ENCODE measurements at regions not wholly inside any gene's neighbourhood (a gene's known extent, or its start where the extent isn't known, plus 50 kb on each side); places are given as distances from the start of the nearest gene placed in this dataset.

DNA sequence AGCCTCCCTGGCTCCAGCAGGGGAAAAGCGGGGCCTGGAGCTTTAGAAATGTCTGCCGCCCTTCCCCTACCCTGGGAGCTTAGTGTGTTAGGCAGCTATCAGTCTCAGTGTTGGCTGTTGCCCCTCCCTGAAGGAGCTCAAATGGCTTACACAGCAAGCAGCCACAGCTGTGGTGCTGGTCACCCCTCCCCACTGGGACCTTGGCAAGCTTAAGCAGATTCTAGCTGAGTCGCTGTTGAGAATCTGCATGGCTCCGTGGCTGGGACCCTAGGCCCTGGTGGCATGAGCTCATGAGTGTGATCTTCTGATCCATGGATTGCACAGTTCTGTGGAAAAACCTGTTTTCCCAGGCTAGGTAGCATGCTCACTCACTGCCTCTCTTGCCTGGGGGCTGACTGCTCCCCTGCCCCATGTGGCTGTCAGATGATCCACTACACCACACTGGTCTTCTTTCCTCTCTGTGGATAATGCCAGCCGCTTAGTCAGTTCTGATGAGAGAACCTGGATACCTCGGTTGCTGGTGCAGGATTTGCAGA lies 714.0 kb downstream of the MAFB start:
- Histone ChIP-seq H3K4me2 (ENCODE audit: low read length) (no peak overlapping the region), H3K9me2 (replicated peaks; ENCODE audit: control insufficient read depth, low read length) (no peaks in the 10 kb centered on the region), H3K4me3 (ENCODE audit: low read length) (no peak overlapping the region), H3K36me3 (ENCODE audit: control insufficient read depth, low read length) (no peaks in the 10 kb centered on the region), H3F3A (ENCODE audit: control insufficient read depth, insufficient read depth) (no peaks in the 10 kb centered on the region), H4K20me1 (ENCODE audit: control insufficient read depth, insufficient read depth, low read depth, low read length) (no peaks in the 10 kb centered on the region), H3K9me3 (ENCODE audit: control insufficient read depth, insufficient read depth, low read length) (no peaks in the 10 kb centered on the region; the same call in 1 of the 2 replicates), H3K4me1 (ENCODE audit: control insufficient read depth, low read length) (no peaks in the 10 kb centered on the region), H3K79me2 (ENCODE audit: control insufficient read depth, low read length) (no peaks in the 10 kb centered on the region), H3K27ac (ENCODE audit: low read depth, low read length) (no peak overlapping the region), H3K27me3 (ENCODE audit: control insufficient read depth, low read length) (no peaks in the 10 kb centered on the region)
- no peak for TF ChIP-seq EZH2phosphoT487 (IDR thresholded peaks at IDR 0.05; ENCODE audit: borderline replicate concordance, low read length)
- TF ChIP-seq, protein P1, sequence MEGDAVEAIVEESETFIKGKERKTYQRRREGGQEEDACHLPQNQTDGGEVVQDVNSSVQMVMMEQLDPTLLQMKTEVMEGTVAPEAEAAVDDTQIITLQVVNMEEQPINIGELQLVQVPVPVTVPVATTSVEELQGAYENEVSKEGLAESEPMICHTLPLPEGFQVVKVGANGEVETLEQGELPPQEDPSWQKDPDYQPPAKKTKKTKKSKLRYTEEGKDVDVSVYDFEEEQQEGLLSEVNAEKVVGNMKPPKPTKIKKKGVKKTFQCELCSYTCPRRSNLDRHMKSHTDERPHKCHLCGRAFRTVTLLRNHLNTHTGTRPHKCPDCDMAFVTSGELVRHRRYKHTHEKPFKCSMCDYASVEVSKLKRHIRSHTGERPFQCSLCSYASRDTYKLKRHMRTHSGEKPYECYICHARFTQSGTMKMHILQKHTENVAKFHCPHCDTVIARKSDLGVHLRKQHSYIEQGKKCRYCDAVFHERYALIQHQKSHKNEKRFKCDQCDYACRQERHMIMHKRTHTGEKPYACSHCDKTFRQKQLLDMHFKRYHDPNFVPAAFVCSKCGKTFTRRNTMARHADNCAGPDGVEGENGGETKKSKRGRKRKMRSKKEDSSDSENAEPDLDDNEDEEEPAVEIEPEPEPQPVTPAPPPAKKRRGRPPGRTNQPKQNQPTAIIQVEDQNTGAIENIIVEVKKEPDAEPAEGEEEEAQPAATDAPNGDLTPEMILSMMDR (IDR thresholded peaks at IDR 0.05; ENCODE audit: low read depth, low read length, poor library complexity, severe bottlenecking), result no peak

DNA sequence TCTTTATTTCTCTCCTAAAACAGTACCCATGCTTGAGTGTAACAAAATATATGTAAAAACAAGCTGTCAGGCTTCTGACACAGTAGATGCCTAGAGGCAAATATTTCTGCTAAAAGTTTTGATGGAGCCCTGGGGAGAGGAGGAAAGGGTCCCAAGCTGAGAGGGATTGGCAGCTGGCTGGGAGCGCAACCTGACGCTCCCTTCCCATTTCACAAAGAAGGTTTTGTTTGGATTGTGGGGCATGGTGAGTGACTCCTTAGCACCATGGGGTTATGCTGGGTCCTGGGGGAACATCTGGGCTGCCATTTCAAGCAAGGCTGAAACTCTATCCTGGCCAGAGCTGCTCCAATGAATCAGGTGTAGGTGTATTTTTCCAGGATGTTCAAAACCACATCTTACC lies 720.5 kb downstream of the MAFB start:
- Histone ChIP-seq H3K36me3 (ENCODE audit: control insufficient read depth, low read length) (no peaks in the 10 kb centered on the region), H4K20me1 (ENCODE audit: control insufficient read depth, insufficient read depth, low read depth, low read length) (no peaks in the 10 kb centered on the region), H3K4me1 (ENCODE audit: control insufficient read depth, low read length) (no peaks in the 10 kb centered on the region), H3K9me3 (ENCODE audit: control insufficient read depth, insufficient read depth, low read length) (no peaks in the 10 kb centered on the region), H3K4me3 (ENCODE audit: low read length) (no peak overlapping the region), H3K4me2 (ENCODE audit: low read length) (no peak overlapping the region), H3K27ac (ENCODE audit: low read depth, low read length) (no peak overlapping the region), H3K27me3 (ENCODE audit: control insufficient read depth, low read length) (no peaks in the 10 kb centered on the region), H3K79me2 (ENCODE audit: control insufficient read depth, low read length) (no peaks in the 10 kb centered on the region), H3K9me2 (replicated peaks; ENCODE audit: control insufficient read depth, low read length) (no peaks in the 10 kb centered on the region), H3F3A (ENCODE audit: control insufficient read depth, insufficient read depth) (no peaks in the 10 kb centered on the region)
- TF ChIP-seq, protein P1 (IDR thresholded peaks at IDR 0.05; ENCODE audit: low read depth, low read length, poor library complexity, severe bottlenecking), result no peak
- no peak for TF ChIP-seq EZH2phosphoT487 (IDR thresholded peaks at IDR 0.05; ENCODE audit: borderline replicate concordance, low read length)

DNA sequence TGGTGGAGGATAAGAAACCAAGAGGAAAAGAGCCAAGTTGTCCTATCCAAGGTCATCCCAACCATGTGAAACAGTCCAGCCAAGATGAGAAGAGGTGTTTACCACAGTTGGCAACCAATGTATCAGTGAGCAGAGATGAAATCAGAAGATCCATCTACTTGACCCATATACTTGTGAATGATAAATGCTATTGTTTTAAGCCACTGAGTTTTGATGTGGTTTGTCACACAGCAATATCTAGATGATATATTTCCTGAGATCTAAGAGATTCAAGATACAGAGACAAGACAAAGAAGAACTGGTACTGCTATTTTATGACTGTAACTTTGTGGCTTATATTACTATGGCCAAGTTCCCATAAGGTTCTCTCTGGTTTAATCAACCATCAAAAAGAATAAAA lies 721.2 kb downstream of the MAFB start:
- Histone ChIP-seq H3K27me3 (ENCODE audit: control insufficient read depth, low read length) (no peaks in the 10 kb centered on the region), H4K20me1 (ENCODE audit: control insufficient read depth, insufficient read depth, low read depth, low read length) (no peaks in the 10 kb centered on the region), H3K9me2 (replicated peaks; ENCODE audit: control insufficient read depth, low read length) (no peaks in the 10 kb centered on the region), H3K36me3 (ENCODE audit: control insufficient read depth, low read length) (no peaks in the 10 kb centered on the region), H3K4me1 (ENCODE audit: control insufficient read depth, low read length) (no peaks in the 10 kb centered on the region), H3K27ac (ENCODE audit: low read depth, low read length) (no peak overlapping the region), H3F3A (ENCODE audit: control insufficient read depth, insufficient read depth) (no peaks in the 10 kb centered on the region), H3K4me2 (ENCODE audit: low read length) (no peak overlapping the region), H3K4me3 (ENCODE audit: low read length) (no peak overlapping the region), H3K79me2 (ENCODE audit: control insufficient read depth, low read length) (no peaks in the 10 kb centered on the region), H3K9me3 (ENCODE audit: control insufficient read depth, insufficient read depth, low read length) (no peaks in the 10 kb centered on the region)
- TF ChIP-seq EZH2phosphoT487 (IDR thresholded peaks at IDR 0.05; ENCODE audit: borderline replicate concordance, low read length), result no peak
- TF ChIP-seq, protein P1 (IDR thresholded peaks at IDR 0.05; ENCODE audit: low read depth, low read length, poor library complexity, severe bottlenecking), result no peak

Measured in DOHH2 (cell line).